PC-3 (cell line): ENCODE measurements at regions not wholly inside any gene's neighbourhood (a gene's known extent, or its start where the extent isn't known, plus 50 kb on each side); places are given as distances from the start of the nearest gene placed in this dataset.

Source experiments
- ATAC-seq: fragments of 200-7000 bp; cut with Tn5 transposase; 2 replicates; pipeline ENCODE4 v1.9.1; 2020; ENCODE audit warnings: mild to moderate bottlenecking, moderate library complexity
- BruUV-seq: library from RNA; stranded (reverse); fragments of 400-500 nt; replicated peaks from 2 replicates; lab custom pipeline; 2021; lab: Mats Ljungman, UMichigan
- CTCF ChIA-PET: fragments of 300-600 bp; sonication (Branson Sonifier 250); formaldehyde crosslinking; loops from one replicate; lab custom pipeline; 2022; ENCODE audit warnings: antibody characterized with exemption; lab: Charles Lee
- POLR2A ChIA-PET: fragments of 300-600 bp; sonication (Branson Sonifier 250); formaldehyde crosslinking; loops from one replicate; lab custom pipeline; 2022; ENCODE audit warnings: antibody characterized with exemption; ENCODE audit not compliant: unreplicated experiment; lab: Charles Lee
- DNase-seq: peaks from one replicate; pipeline ENCODE4 v3.0.0-alpha.2; 2015
- H2AFZ ChIP-seq: fragments of 300-600 bp; sonication (generic); 2 replicates; pipeline ENCODE4 v1.6.0; 2016; ENCODE audit warnings: antibody characterized with exemption, low read length
- H3F3A ChIP-seq: fragments of 300-600 bp; sonication (generic); one replicate; pipeline ENCODE4 v1.6.0; 2017; ENCODE audit warnings: antibody characterized with exemption, low read length, control low read depth, mild to moderate bottlenecking; ENCODE audit not compliant: unreplicated experiment
- H3K27ac ChIP-seq: fragments of 300-600 bp; sonication (generic); 2 replicates; pipeline ENCODE4 v1.5.1; 2016; ENCODE audit warnings: mild to moderate bottlenecking, low read length
- H3K27me3 ChIP-seq: fragments of 300-600 bp; sonication (generic); 2 replicates; pipeline ENCODE4 v1.6.1; 2016; ENCODE audit warnings: low read length, mixed read lengths
- H3K36me3 ChIP-seq: fragments of 300-600 bp; sonication (generic); 2 replicates; pipeline ENCODE4 v1.6.1; 2016; ENCODE audit warnings: low read depth, mixed run types, low read length, mixed read lengths
- H3K4me1 ChIP-seq: fragments of 300-600 bp; sonication (generic); 2 replicates; pipeline ENCODE4 v1.5.1; 2016; ENCODE audit warnings: low read length; ENCODE audit not compliant: insufficient read depth
- H3K4me2 ChIP-seq: fragments of 300-600 bp; sonication (generic); 2 replicates; pipeline ENCODE4 v1.6.0; 2016; ENCODE audit warnings: low read length
- H3K4me3 ChIP-seq: fragments of 300-600 bp; sonication (generic); 2 replicates; pipeline ENCODE4 v1.5.1; 2016; ENCODE audit warnings: mild to moderate bottlenecking, low read length, mixed read lengths
- H3K79me2 ChIP-seq: fragments of 300-600 bp; sonication (generic); 2 replicates; pipeline ENCODE4 v1.6.1; 2017; ENCODE audit warnings: low read length, mixed read lengths
- H3K9ac ChIP-seq: fragments of 300-600 bp; sonication (generic); 2 replicates; pipeline ENCODE4 v1.6.0; 2016; ENCODE audit warnings: mild to moderate bottlenecking, low read length
- H3K9me2 ChIP-seq: fragments of 300-600 bp; sonication (generic); replicated peaks from 2 replicates; pipeline ENCODE4 v1.6.1; 2016; ENCODE audit warnings: mixed run types, low read length, mixed read lengths
- H3K9me3 ChIP-seq: fragments of 300-600 bp; sonication (generic); 2 replicates; pipeline ENCODE4 v1.6.1; 2016; ENCODE audit warnings: low read length, mixed read lengths
- H4K20me1 ChIP-seq: fragments of 300-600 bp; sonication (generic); 2 replicates; pipeline ENCODE4 v1.6.1; 2016; ENCODE audit warnings: low read length, mixed read lengths
- CTCF ChIP-seq: fragments of 300-600 bp; sonication (generic); conservative IDR thresholded peaks from 2 replicates; pipeline ENCODE4 v1.5.1; 2017; ENCODE audit warnings: antibody characterized with exemption, low read depth, mild to moderate bottlenecking, low read length
- EZH2 ChIP-seq: fragments of 300-600 bp; sonication (generic); IDR thresholded peaks from one replicate; pipeline ENCODE4 v1.6.1; 2017; ENCODE audit warnings: antibody characterized with exemption, mild to moderate bottlenecking, low read length; ENCODE audit not compliant: unreplicated experiment
- EZH2phosphoT487 ChIP-seq: fragments of 300-600 bp; sonication (generic); IDR thresholded peaks from 2 replicates; pipeline ENCODE4 v1.6.1; 2018; ENCODE audit warnings: mild to moderate bottlenecking, antibody characterized with exemption, low read length, borderline replicate concordance
- intact Hi-C: fragments of 100-400 bp; cut with micrococcal nuclease; formaldehyde crosslinking; loops from 2 replicates; pipeline ENCODE4 v1.9.0; 2023

- Histone ChIP-seq H3K4me1 (peaks cover 10% of the 10 kb centered on the region; the same call in 1 of the 2 replicates), H3K4me2 (peak overlapping the region; percentile 16; the same call in 1 of the 2 replicates), H3K36me3 (no peaks in the 10 kb centered on the region), H3K9ac (no peak overlapping the region), H3F3A (no peaks in the 10 kb centered on the region), H4K20me1 (no peaks in the 10 kb centered on the region), H2AFZ (peak overlapping the region; percentile 14; the same call in 1 of the 2 replicates), H3K4me3 (no peak overlapping the region), H3K9me3 (no peaks in the 10 kb centered on the region), H3K79me2 (no peaks in the 10 kb centered on the region), H3K27me3 (no peaks in the 10 kb centered on the region), H3K9me2 (no peaks in the 10 kb centered on the region), H3K27ac (peak overlapping the region; percentile 74)
- TF ChIP-seq CTCF (no peak), EZH2 (no peak), EZH2phosphoT487 (no peak)
- no TSS peak for BruUV-seq
- ChIA-PET CTCF (no interaction called here), POLR2A (no interaction called here)
- ATAC-seq (peak; percentile 66), DNase-seq (peak; percentile 64)
- intact Hi-C loops, result no loop called here
Measured at GRCh38 chr4:28886934-28887333, 1833.2 kb upstream of the PCDH7 start.

- intact Hi-C loops, result no loop called here
- no peaks in the 10 kb centered on the region for H3K9me2 ChIP-seq
- ChIA-PET POLR2A (no interaction called here), CTCF (no interaction called here)
- no peaks in the 10 kb centered on the region for H4K20me1 ChIP-seq
- H2AFZ ChIP-seq, result no peak overlapping the region
- no peak for DNase-seq
- no peaks in the 10 kb centered on the region for H3K27me3 ChIP-seq
- no peaks in the 10 kb centered on the region for H3K36me3 ChIP-seq
- no peaks in the 10 kb centered on the region for H3K9me3 ChIP-seq
- TF ChIP-seq EZH2phosphoT487 (no peak), EZH2 (no peak), CTCF (no peak)
- BruUV-seq, result no TSS peak
- H3K4me2 ChIP-seq, result no peak overlapping the region
- peaks cover 8% of the 10 kb centered on the region; the same call in 1 of the 2 replicates for H3K4me1 ChIP-seq
- no peaks in the 10 kb centered on the region for H3K79me2 ChIP-seq
- ATAC-seq, result no peak
- no peak overlapping the region for H3K4me3 ChIP-seq
- no peaks in the 10 kb centered on the region for H3F3A ChIP-seq
- no peak overlapping the region for H3K27ac ChIP-seq
- H3K9ac ChIP-seq, result no peak overlapping the region
Measured at GRCh38 chr4:28890949-28891775, 1829.0 kb upstream of the PCDH7 start.

- Histone ChIP-seq H3F3A (no peaks in the 10 kb centered on the region), H3K27me3 (no peaks in the 10 kb centered on the region), H3K4me2 (no peak overlapping the region), H3K9me3 (no peaks in the 10 kb centered on the region), H3K4me3 (no peak overlapping the region), H3K4me1 (no peaks in the 10 kb centered on the region), H3K9ac (no peak overlapping the region), H3K79me2 (no peaks in the 10 kb centered on the region), H3K36me3 (no peaks in the 10 kb centered on the region), H2AFZ (no peak overlapping the region), H3K9me2 (no peaks in the 10 kb centered on the region), H4K20me1 (no peaks in the 10 kb centered on the region), H3K27ac (no peak overlapping the region)
- ATAC-seq (no peak), DNase-seq (no peak)
- no TSS peak for BruUV-seq
- CTCF ChIA-PET, result no interaction called here
- POLR2A ChIA-PET, result no interaction called here
- intact Hi-C loops, result no loop called here
- TF ChIP-seq EZH2 (no peak), EZH2phosphoT487 (no peak), CTCF (no peak)
Measured at GRCh38 chr4:28913466-28913865, 1806.7 kb upstream of the PCDH7 start.
